Esophagus squamous epithelium (tissue), 5 donors: ENCODE measurements at regions not wholly inside any gene's neighbourhood (a gene's known extent, or its start where the extent isn't known, plus 50 kb on each side); places are given as distances from the start of the nearest gene placed in this dataset.

Source experiments
- DNase-seq: peaks from one replicate; lab custom pipeline; 2025; lab: John Stamatoyannopoulos, UW
- H3K27ac ChIP-seq, 4 donors: fragments of 200-600 bp; sonication (generic); one replicate each; pipeline ENCODE4 v1.5.1; 2016 to 2019; ENCODE audit warnings: mild to moderate bottlenecking in 1 of 4
- H3K27me3 ChIP-seq, 4 donors: fragments of 200-600 bp; sonication (generic); 1 replicate in 3 of 4; 2 replicates in 1 of 4; pipeline versions ENCODE4 v1.5.1 to v1.6.0; 2017 to 2021; ENCODE audit warnings: antibody characterized with exemption in 1 of 4
- H3K36me3 ChIP-seq, 3 donors: fragments of 200-600 bp; sonication (generic); one replicate each; pipeline ENCODE4 v1.5.1; 2016 to 2019
- H3K4me1 ChIP-seq, 3 donors: fragments of 200-600 bp; sonication (generic); one replicate each; pipeline ENCODE4 v1.5.1; 2017 to 2019
- H3K4me3 ChIP-seq, 4 donors: fragments of 200-600 bp; sonication (generic); 1 replicate in 3 of 4; 2 replicates in 1 of 4; pipeline ENCODE4 v1.5.1; 2016 to 2019; ENCODE audit warnings: mild to moderate bottlenecking in 2 of 4, moderate library complexity in 1 of 4
- H3K9me3 ChIP-seq, 3 donors: fragments of 200-600 bp; sonication (generic); one replicate each; pipeline ENCODE4 v1.5.1; 2016 to 2019
- POLR2A ChIP-seq, 4 donors: fragments of 450-650 bp; IDR thresholded peaks; one replicate each; pipeline ENCODE4 v1.6.1; 2017; ENCODE audit warnings: antibody characterized with exemption in 4 of 4, mild to moderate bottlenecking in 4 of 4, moderate library complexity in 3 of 4
- WGBS, 2 donors: methylation state at CpG; one replicate each; pipeline ENCODE4 v1.1.5; 2018; 5-methylcytosine and 5-hydroxymethylcytosine counted together
- intact Hi-C: fragments of 100-400 bp; cut with DNase I; formaldehyde crosslinking; loops from one replicate; pipeline ENCODE4 v1.15.0; 2022
- TF ChIP-seq, protein P1 (sequence below), 6 experiments: fragments of 450-650 bp in 4 of 6; fragments of 200-600 bp in 2 of 6; sonication (generic) in 2 of 6; IDR thresholded peaks; one replicate each; pipeline ENCODE4 v1.5.1; 2016 to 2019; ENCODE audit warnings: antibody characterized with exemption in 6 of 6, mild to moderate bottlenecking in 4 of 6, moderate library complexity in 4 of 6
- donor health status: DM: yes; HTN: yes; CAD: no.

DNA sequence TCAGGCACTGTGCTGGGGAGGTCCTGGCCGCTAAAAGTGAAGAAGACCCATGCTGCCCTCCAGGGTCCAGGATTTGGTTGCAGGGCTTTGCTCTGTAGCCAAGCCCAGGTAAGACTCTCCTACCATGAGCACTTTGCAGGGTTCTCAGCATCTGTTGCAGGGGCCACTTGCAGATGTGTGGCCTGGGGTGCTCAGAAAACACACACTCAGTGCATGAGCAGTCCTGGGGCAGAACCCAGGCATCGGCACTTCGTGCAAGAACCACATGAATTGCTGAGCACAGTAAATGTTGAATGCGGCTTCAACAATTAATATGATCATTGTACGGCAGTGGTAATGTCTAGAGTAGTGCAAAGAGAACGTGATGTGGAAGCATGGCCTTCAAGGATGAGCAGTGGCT lies 98.5 kb upstream of the SMIM21 start:
- DNase-seq: no peak
- H3K27me3 ChIP-seq: no peaks in the 10 kb centered on the region
- H3K36me3 ChIP-seq: no peaks in the 10 kb centered on the region
- no peaks in the 10 kb centered on the region for H3K4me1 ChIP-seq
- WGBS, 2 donors: 68 to 91% methylated on average over 5 to 6 of the region's 6 CpGs
- H3K9me3 ChIP-seq: no peaks in the 10 kb centered on the region
- H3K4me3 ChIP-seq: no peak overlapping the region
- TF ChIP-seq, protein P1, sequence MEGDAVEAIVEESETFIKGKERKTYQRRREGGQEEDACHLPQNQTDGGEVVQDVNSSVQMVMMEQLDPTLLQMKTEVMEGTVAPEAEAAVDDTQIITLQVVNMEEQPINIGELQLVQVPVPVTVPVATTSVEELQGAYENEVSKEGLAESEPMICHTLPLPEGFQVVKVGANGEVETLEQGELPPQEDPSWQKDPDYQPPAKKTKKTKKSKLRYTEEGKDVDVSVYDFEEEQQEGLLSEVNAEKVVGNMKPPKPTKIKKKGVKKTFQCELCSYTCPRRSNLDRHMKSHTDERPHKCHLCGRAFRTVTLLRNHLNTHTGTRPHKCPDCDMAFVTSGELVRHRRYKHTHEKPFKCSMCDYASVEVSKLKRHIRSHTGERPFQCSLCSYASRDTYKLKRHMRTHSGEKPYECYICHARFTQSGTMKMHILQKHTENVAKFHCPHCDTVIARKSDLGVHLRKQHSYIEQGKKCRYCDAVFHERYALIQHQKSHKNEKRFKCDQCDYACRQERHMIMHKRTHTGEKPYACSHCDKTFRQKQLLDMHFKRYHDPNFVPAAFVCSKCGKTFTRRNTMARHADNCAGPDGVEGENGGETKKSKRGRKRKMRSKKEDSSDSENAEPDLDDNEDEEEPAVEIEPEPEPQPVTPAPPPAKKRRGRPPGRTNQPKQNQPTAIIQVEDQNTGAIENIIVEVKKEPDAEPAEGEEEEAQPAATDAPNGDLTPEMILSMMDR (IDR thresholded peaks at IDR 0.05): no peak
- TF ChIP-seq POLR2A (IDR thresholded peaks at IDR 0.05): no peak
- intact Hi-C loops: no loop called here
- H3K27ac ChIP-seq: no peak overlapping the region

- DNase-seq: no peak
- Histone ChIP-seq H3K9me3 (no peaks in the 10 kb centered on the region), H3K4me3 (no peak overlapping the region), H3K36me3 (no peaks in the 10 kb centered on the region), H3K27me3 (no peaks in the 10 kb centered on the region), H3K4me1 (no peaks in the 10 kb centered on the region), H3K27ac (no peak overlapping the region)
- 75 to 78% methylated on average over 7 of the region's 7 CpGs for WGBS, 2 donors
- TF ChIP-seq POLR2A (IDR thresholded peaks at IDR 0.05): no peak
- TF ChIP-seq, protein P1 (IDR thresholded peaks at IDR 0.05): no peak
- intact Hi-C loops: no loop called here
Measured at GRCh38 chr18:75525331-75525730, 97.8 kb upstream of the SMIM21 start.

- Histone ChIP-seq H3K36me3 (no peaks in the 10 kb centered on the region), H3K9me3 (no peaks in the 10 kb centered on the region), H3K27ac (no peak overlapping the region), H3K4me3 (no peak overlapping the region), H3K27me3 (no peaks in the 10 kb centered on the region), H3K4me1 (no peaks in the 10 kb centered on the region)
- intact Hi-C loops: no loop called here
- TF ChIP-seq, protein P1 (IDR thresholded peaks at IDR 0.05): no peak
- no peak for TF ChIP-seq POLR2A (IDR thresholded peaks at IDR 0.05)
- 73 to 86% methylated on average over 3 to 6 of the region's 7 CpGs for WGBS, 2 donors
- no peak for DNase-seq
Measured at GRCh38 chr18:75524841-75525240, 97.3 kb upstream of the SMIM21 start.

GRCh38 chr18:75524181-75524580 lies 96.7 kb upstream of the SMIM21 start:
- no peak for DNase-seq
- TF ChIP-seq, protein P1 (IDR thresholded peaks at IDR 0.05): no peak
- Histone ChIP-seq H3K9me3 (no peaks in the 10 kb centered on the region), H3K27me3 (no peaks in the 10 kb centered on the region), H3K36me3 (no peaks in the 10 kb centered on the region), H3K27ac (no peak overlapping the region), H3K4me1 (no peaks in the 10 kb centered on the region), H3K4me3 (no peak overlapping the region)
- intact Hi-C loops: no loop called here
- WGBS, 2 donors: 89 to 91% methylated on average over 7 to 8 of the region's 8 CpGs

GRCh38 chr18:75521816-75522215 lies 94.3 kb upstream of the SMIM21 start:
- no peaks in the 10 kb centered on the region for H3K9me3 ChIP-seq
- 72 to 87% methylated on average over 7 to 12 of the region's 12 CpGs for WGBS, 2 donors
- no peaks in the 10 kb centered on the region for H3K4me1 ChIP-seq
- H3K4me3 ChIP-seq: no peak overlapping the region
- TF ChIP-seq, protein P1 (IDR thresholded peaks at IDR 0.05): no peak
- TF ChIP-seq POLR2A (IDR thresholded peaks at IDR 0.05): no peak
- H3K27ac ChIP-seq: no peak overlapping the region
- H3K27me3 ChIP-seq: no peaks in the 10 kb centered on the region
- H3K36me3 ChIP-seq: no peaks in the 10 kb centered on the region
- DNase-seq: no peak
- intact Hi-C loops: no loop called here
